GM23338 (cell line): ENCODE measurements at regions not wholly inside any gene's neighbourhood (a gene's known extent, or its start where the extent isn't known, plus 50 kb on each side); places are given as distances from the start of the nearest gene placed in this dataset.

Source experiments
- ATAC-seq: fragments of 200-7000 bp; cut with Tn5 transposase; 3 replicates; pipeline ENCODE4 v1.9.1; 2020
- DNase-seq: peaks from one replicate; pipeline ENCODE4 v3.0.0-alpha.2; 2015; ENCODE audit warnings: low spot score
- H2AFZ ChIP-seq: fragments of 200-600 bp; sonication (generic); 2 replicates; pipeline ENCODE4 v1.8.0; 2016; ENCODE audit warnings: antibody characterized with exemption, mild to moderate bottlenecking, moderate library complexity
- H3F3A ChIP-seq: fragments of 200-600 bp; sonication (generic); replicated peaks from 2 replicates; pipeline ENCODE4 v1.8.0; 2017; ENCODE audit warnings: antibody characterized with exemption, mixed run types, low read depth
- H3K27ac ChIP-seq: fragments of 200-600 bp; sonication (generic); 2 replicates; pipeline ENCODE4 v1.6.1; 2016; ENCODE audit warnings: low read depth
- H3K27me3 ChIP-seq: fragments of 200-600 bp; sonication (generic); 2 replicates; pipeline ENCODE4 v1.8.0; 2016; ENCODE audit warnings: mild to moderate bottlenecking, mixed run types, moderate library complexity; ENCODE audit not compliant: insufficient read depth
- H3K36me3 ChIP-seq: fragments of 200-600 bp; sonication (generic); 2 replicates; pipeline ENCODE4 v1.8.0; 2016; ENCODE audit warnings: mild to moderate bottlenecking; ENCODE audit not compliant: insufficient read depth
- H3K4me1 ChIP-seq: fragments of 200-600 bp; sonication (generic); 2 replicates; pipeline ENCODE4 v1.8.0; 2016; ENCODE audit warnings: mild to moderate bottlenecking, moderate library complexity; ENCODE audit not compliant: insufficient read depth
- H3K4me2 ChIP-seq: fragments of 200-600 bp; sonication (generic); 2 replicates; pipeline ENCODE4 v1.7.1; 2017; ENCODE audit warnings: mixed run types
- H3K4me3 ChIP-seq: fragments of 200-600 bp; sonication (generic); 2 replicates; pipeline ENCODE4 v1.6.1; 2016; ENCODE audit warnings: mixed run types
- H3K79me2 ChIP-seq: fragments of 200-600 bp; sonication (generic); replicated peaks from 2 replicates; pipeline ENCODE4 v1.8.0; 2017; ENCODE audit warnings: mild to moderate bottlenecking; ENCODE audit not compliant: insufficient read depth
- H3K9me2 ChIP-seq: fragments of 200-600 bp; sonication (generic); 2 replicates; pipeline ENCODE4 v1.8.0; 2017; ENCODE audit not compliant: insufficient read depth
- H4K20me1 ChIP-seq: fragments of 200-600 bp; sonication (generic); replicated peaks from 2 replicates; pipeline ENCODE4 v1.8.0; 2017; ENCODE audit warnings: mild to moderate bottlenecking; ENCODE audit not compliant: insufficient read depth
- H3K27ac Mint-ChIP-seq: 2 replicates; pipeline ENCODE4 v1.8.0; 2020; ENCODE audit warnings: inconsistent platforms, mild to moderate bottlenecking, moderate library complexity, mixed read lengths
- H3K27me3 Mint-ChIP-seq: 3 replicates; pipeline ENCODE4 v1.8.0; 2022; ENCODE audit warnings: low read depth, mild to moderate bottlenecking, moderate library complexity, mixed read lengths, inconsistent platforms; ENCODE audit not compliant: insufficient read depth, poor library complexity
- H3K36me3 Mint-ChIP-seq: 3 replicates; pipeline ENCODE4 v1.8.0; 2021; ENCODE audit warnings: low read depth, mild to moderate bottlenecking, inconsistent platforms, moderate library complexity, mixed read lengths
- H3K4me1 Mint-ChIP-seq: 3 replicates; pipeline ENCODE4 v1.8.0; 2020; ENCODE audit warnings: mild to moderate bottlenecking, inconsistent platforms, mixed read lengths
- H3K4me3 Mint-ChIP-seq: 3 replicates; pipeline ENCODE4 v1.8.0; 2021; ENCODE audit warnings: moderate library complexity, mild to moderate bottlenecking, inconsistent platforms, mixed read lengths
- H3K9me3 Mint-ChIP-seq: 3 replicates; pipeline ENCODE4 v1.8.0; 2020; ENCODE audit warnings: moderate library complexity, mild to moderate bottlenecking, inconsistent platforms, mixed read lengths
- CREB1 ChIP-seq: fragments of 250-450 bp; sonication (Bioruptor Pico); IDR thresholded peaks from 2 replicates; pipeline ENCODE4 v1.5.0; 2020; ENCODE audit warnings: low read depth, mild to moderate bottlenecking, moderate library complexity
- JUNB ChIP-seq: IDR thresholded peaks from one replicate; pipeline ENCODE4 v1.6.1; 2016; ENCODE audit warnings: antibody characterized with exemption; ENCODE audit not compliant: unreplicated experiment
- NANOG ChIP-seq: IDR thresholded peaks from 2 replicates; pipeline ENCODE4 v1.6.1; 2016; ENCODE audit warnings: antibody characterized with exemption, borderline replicate concordance
- POLR2AphosphoS5 ChIP-seq: IDR thresholded peaks from 2 replicates; pipeline ENCODE4 v1.6.1; 2016; ENCODE audit warnings: antibody characterized with exemption, low read depth
- STAT1 ChIP-seq: IDR thresholded peaks from one replicate; pipeline ENCODE4 v1.6.1; 2016; ENCODE audit warnings: antibody characterized with exemption; ENCODE audit not compliant: unreplicated experiment
- ZNF114 ChIP-seq: fragments of 250-450 bp; sonication (Bioruptor Pico); IDR thresholded peaks from 2 replicates; pipeline ENCODE4 v1.5.0; 2020; ENCODE audit warnings: mild to moderate bottlenecking, moderate library complexity
- ZNF331 ChIP-seq: fragments of 250-450 bp; sonication (Bioruptor Pico); IDR thresholded peaks from 2 replicates; pipeline ENCODE4 v1.5.0; 2020; ENCODE audit warnings: low read depth, mild to moderate bottlenecking, moderate library complexity
- TF ChIP-seq, protein P1 (sequence below): fragments of 250-450 bp; sonication (Bioruptor Pico); IDR thresholded peaks from 2 replicates; pipeline ENCODE4 v1.5.0; 2020; ENCODE audit warnings: mild to moderate bottlenecking, moderate library complexity
- TF ChIP-seq, protein P2 (sequence below): IDR thresholded peaks from 2 replicates; pipeline ENCODE4 v1.6.1; 2016; ENCODE audit warnings: antibody characterized with exemption

DNA sequence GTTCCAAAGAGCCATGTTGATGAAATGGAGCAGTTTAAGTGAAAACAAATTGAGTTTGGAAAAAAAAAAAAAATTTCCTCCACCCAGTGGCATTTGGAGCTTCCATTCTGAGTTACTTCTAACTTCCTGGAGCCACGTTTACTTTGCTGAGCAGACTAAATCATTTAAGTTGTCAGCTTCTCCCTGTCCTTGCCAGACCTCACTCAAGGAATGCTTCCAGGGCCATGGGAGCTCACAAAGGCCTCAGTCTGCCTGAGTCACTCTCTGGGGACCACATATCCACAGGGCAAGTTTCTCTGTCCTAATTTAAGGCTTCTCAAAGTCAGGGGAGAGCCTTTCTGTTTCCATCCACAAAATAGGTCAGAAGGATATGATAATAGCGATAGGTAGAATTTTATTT lies 210.3 kb upstream of the TNC start (continued):
- TF ChIP-seq, protein P1, sequence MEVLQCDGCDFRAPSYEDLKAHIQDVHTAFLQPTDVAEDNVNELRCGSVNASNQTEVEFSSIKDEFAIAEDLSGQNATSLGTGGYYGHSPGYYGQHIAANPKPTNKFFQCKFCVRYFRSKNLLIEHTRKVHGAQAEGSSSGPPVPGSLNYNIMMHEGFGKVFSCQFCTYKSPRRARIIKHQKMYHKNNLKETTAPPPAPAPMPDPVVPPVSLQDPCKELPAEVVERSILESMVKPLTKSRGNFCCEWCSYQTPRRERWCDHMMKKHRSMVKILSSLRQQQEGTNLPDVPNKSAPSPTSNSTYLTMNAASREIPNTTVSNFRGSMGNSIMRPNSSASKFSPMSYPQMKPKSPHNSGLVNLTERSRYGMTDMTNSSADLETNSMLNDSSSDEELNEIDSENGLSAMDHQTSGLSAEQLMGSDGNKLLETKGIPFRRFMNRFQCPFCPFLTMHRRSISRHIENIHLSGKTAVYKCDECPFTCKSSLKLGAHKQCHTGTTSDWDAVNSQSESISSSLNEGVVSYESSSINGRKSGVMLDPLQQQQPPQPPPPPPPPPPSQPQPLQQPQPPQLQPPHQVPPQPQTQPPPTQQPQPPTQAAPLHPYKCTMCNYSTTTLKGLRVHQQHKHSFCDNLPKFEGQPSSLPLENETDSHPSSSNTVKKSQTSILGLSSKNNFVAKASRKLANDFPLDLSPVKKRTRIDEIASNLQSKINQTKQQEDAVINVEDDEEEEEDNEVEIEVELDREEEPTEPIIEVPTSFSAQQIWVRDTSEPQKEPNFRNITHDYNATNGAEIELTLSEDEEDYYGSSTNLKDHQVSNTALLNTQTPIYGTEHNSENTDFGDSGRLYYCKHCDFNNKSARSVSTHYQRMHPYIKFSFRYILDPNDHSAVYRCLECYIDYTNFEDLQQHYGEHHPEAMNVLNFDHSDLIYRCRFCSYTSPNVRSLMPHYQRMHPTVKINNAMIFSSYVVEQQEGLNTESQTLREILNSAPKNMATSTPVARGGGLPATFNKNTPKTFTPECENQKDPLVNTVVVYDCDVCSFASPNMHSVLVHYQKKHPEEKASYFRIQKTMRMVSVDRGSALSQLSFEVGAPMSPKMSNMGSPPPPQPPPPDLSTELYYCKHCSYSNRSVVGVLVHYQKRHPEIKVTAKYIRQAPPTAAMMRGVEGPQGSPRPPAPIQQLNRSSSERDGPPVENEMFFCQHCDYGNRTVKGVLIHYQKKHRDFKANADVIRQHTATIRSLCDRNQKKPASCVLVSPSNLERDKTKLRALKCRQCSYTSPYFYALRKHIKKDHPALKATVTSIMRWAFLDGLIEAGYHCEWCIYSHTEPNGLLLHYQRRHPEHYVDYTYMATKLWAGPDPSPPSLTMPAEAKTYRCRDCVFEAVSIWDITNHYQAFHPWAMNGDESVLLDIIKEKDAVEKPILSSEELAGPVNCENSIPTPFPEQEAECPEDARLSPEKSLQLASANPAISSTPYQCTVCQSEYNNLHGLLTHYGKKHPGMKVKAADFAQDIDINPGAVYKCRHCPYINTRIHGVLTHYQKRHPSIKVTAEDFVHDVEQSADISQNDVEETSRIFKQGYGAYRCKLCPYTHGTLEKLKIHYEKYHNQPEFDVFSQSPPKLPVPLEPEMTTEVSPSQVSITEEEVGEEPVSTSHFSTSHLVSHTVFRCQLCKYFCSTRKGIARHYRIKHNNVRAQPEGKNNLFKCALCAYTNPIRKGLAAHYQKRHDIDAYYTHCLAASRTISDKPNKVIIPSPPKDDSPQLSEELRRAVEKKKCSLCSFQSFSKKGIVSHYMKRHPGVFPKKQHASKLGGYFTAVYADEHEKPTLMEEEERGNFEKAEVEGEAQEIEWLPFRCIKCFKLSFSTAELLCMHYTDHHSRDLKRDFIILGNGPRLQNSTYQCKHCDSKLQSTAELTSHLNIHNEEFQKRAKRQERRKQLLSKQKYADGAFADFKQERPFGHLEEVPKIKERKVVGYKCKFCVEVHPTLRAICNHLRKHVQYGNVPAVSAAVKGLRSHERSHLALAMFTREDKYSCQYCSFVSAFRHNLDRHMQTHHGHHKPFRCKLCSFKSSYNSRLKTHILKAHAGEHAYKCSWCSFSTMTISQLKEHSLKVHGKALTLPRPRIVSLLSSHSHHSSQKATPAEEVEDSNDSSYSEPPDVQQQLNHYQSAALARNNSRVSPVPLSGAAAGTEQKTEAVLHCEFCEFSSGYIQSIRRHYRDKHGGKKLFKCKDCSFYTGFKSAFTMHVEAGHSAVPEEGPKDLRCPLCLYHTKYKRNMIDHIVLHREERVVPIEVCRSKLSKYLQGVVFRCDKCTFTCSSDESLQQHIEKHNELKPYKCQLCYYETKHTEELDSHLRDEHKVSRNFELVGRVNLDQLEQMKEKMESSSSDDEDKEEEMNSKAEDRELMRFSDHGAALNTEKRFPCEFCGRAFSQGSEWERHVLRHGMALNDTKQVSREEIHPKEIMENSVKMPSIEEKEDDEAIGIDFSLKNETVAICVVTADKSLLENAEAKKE (CRISPR knock-in tag), result no peak

DNA sequence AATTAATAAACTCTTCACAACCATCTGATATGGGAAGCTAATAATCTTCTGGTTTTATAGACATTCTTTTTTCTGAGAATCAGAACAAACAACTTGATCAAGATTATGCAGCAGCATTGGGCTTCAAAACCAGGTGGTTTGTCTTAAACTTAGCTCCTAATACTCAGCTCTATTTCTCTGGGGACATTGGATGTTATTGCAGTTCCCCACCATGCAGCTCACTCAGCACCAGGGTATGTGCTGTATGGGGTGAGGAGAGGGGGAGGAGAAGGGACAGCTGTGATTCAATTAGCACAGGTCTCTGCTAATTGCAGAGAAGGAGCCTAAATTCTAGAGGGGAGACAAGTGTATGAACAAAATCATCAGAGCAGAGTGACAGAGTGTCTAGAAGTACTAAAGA lies 210.7 kb upstream of the TNC start:
- no peak overlapping the region for H3K27ac ChIP-seq
- Mint-ChIP-seq H3K36me3 (no peaks in the 10 kb centered on the region; the same call in 1 of the 3 replicates), H3K4me3 (no peak overlapping the region), H3K9me3 (no peaks in the 10 kb centered on the region), H3K4me1 (no peaks in the 10 kb centered on the region), H3K27ac (no peak overlapping the region), H3K27me3 (peaks cover 2% of the 10 kb centered on the region)
- no peaks in the 10 kb centered on the region for H3F3A ChIP-seq
- no peaks in the 10 kb centered on the region for H3K79me2 ChIP-seq
- no peak overlapping the region for H3K4me3 ChIP-seq
- H3K4me2 ChIP-seq, result no peak overlapping the region
- TF ChIP-seq ZNF331 (CRISPR knock-in tag), result no peak
- no peak for TF ChIP-seq POLR2AphosphoS5
- no peak for TF ChIP-seq STAT1
- no peak for TF ChIP-seq CREB1 (CRISPR knock-in tag)
- no peak for TF ChIP-seq ZNF114 (CRISPR knock-in tag)
- TF ChIP-seq, protein P2, sequence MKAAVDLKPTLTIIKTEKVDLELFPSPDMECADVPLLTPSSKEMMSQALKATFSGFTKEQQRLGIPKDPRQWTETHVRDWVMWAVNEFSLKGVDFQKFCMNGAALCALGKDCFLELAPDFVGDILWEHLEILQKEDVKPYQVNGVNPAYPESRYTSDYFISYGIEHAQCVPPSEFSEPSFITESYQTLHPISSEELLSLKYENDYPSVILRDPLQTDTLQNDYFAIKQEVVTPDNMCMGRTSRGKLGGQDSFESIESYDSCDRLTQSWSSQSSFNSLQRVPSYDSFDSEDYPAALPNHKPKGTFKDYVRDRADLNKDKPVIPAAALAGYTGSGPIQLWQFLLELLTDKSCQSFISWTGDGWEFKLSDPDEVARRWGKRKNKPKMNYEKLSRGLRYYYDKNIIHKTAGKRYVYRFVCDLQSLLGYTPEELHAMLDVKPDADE, result no peak
- TF ChIP-seq JUNB, result no peak
- TF ChIP-seq NANOG, result no peak
- H3K36me3 ChIP-seq, result no peaks in the 10 kb centered on the region
- H4K20me1 ChIP-seq, result no peaks in the 10 kb centered on the region
- ATAC-seq (no peak), DNase-seq (no peak)
- H3K9me2 ChIP-seq, result peaks cover 6% of the 10 kb centered on the region; the same call in 1 of the 2 replicates
- no peaks in the 10 kb centered on the region for H3K27me3 ChIP-seq
- H3K4me1 ChIP-seq, result no peaks in the 10 kb centered on the region
- no peak overlapping the region for H2AFZ ChIP-seq
